ENCODE measurements at regions not wholly inside any gene's neighbourhood (a gene's known extent, or its start where the extent isn't known, plus 50 kb on each side); places are given as distances from the start of the nearest gene placed in this dataset.

DNA sequence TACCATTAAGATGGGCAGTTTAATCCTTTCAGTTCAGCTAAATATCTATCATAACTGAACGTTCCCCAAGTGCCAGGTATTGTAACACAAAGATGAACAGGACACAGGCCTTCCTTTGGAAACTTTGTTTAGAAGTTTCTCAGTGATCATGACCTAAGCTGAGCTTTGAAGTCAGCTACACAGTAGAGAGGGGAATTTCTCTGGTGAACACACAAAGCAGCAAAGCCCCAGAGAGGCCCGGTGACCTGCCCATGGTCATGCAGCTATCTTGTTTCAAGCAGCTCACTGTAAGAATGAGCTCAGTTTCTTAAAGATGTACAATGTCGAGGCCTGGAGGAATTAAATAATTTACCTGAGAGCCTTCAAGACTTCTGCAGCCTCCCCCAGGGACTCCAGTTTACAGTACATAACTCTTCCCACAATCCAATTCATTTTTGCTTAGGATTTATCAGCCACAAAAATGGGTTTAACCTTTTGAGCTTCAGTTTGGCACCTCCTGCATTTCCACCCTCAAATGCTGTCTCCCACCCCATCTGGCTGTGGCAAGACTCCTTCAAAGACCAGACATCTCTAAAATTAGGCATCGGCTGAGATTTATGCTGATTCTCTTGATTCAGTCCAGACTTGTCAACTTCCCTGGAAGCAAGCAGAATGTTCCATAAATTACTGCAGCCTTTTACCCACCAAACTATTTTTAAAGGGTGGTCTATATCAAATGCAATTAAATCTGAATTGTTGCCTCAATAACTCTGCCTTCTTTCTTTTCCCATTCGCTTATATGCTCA is 325.6 kb downstream of the TXNL1 start:
- ATAC-seq (no peak), DNase-seq (ENCODE audit: low read depth, low spot score) (no peak)
- Histone ChIP-seq H3K4me1 (ENCODE audit: control insufficient read depth, insufficient read depth, low read length) (no peaks in the 10 kb centered on the region), H3K36me3 (ENCODE audit: control insufficient read depth, insufficient read depth, low read length) (no peaks in the 10 kb centered on the region), H3K9me3 (ENCODE audit: control insufficient read depth, insufficient read depth, low read depth, low read length) (no peaks in the 10 kb centered on the region), H3K27ac (ENCODE audit: low read length) (no peak overlapping the region), H3K27me3 (ENCODE audit: control insufficient read depth, insufficient read depth, low read length) (no peaks in the 10 kb centered on the region), H3K4me3 (ENCODE audit: low read depth in 2 of 2, low read length in 2 of 2) (no peak overlapping the region)
- TF ChIP-seq SIN3A (IDR thresholded peaks at IDR 0.05; ENCODE audit: borderline replicate concordance, insufficient read depth, low read depth, low read length) (no peak), TCF7L2 (IDR thresholded peaks at IDR 0.05; ENCODE audit: low read depth, low read length) (no peak), POLR2AphosphoS5 (IDR thresholded peaks at IDR 0.05; ENCODE audit: low read depth, low read length) (no peak)
- TF ChIP-seq, protein P1, sequence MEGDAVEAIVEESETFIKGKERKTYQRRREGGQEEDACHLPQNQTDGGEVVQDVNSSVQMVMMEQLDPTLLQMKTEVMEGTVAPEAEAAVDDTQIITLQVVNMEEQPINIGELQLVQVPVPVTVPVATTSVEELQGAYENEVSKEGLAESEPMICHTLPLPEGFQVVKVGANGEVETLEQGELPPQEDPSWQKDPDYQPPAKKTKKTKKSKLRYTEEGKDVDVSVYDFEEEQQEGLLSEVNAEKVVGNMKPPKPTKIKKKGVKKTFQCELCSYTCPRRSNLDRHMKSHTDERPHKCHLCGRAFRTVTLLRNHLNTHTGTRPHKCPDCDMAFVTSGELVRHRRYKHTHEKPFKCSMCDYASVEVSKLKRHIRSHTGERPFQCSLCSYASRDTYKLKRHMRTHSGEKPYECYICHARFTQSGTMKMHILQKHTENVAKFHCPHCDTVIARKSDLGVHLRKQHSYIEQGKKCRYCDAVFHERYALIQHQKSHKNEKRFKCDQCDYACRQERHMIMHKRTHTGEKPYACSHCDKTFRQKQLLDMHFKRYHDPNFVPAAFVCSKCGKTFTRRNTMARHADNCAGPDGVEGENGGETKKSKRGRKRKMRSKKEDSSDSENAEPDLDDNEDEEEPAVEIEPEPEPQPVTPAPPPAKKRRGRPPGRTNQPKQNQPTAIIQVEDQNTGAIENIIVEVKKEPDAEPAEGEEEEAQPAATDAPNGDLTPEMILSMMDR (IDR thresholded peaks at IDR 0.05) = no peak
- TF ChIP-seq, protein P2, sequence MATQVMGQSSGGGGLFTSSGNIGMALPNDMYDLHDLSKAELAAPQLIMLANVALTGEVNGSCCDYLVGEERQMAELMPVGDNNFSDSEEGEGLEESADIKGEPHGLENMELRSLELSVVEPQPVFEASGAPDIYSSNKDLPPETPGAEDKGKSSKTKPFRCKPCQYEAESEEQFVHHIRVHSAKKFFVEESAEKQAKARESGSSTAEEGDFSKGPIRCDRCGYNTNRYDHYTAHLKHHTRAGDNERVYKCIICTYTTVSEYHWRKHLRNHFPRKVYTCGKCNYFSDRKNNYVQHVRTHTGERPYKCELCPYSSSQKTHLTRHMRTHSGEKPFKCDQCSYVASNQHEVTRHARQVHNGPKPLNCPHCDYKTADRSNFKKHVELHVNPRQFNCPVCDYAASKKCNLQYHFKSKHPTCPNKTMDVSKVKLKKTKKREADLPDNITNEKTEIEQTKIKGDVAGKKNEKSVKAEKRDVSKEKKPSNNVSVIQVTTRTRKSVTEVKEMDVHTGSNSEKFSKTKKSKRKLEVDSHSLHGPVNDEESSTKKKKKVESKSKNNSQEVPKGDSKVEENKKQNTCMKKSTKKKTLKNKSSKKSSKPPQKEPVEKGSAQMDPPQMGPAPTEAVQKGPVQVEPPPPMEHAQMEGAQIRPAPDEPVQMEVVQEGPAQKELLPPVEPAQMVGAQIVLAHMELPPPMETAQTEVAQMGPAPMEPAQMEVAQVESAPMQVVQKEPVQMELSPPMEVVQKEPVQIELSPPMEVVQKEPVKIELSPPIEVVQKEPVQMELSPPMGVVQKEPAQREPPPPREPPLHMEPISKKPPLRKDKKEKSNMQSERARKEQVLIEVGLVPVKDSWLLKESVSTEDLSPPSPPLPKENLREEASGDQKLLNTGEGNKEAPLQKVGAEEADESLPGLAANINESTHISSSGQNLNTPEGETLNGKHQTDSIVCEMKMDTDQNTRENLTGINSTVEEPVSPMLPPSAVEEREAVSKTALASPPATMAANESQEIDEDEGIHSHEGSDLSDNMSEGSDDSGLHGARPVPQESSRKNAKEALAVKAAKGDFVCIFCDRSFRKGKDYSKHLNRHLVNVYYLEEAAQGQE (IDR thresholded peaks at IDR 0.05; ENCODE audit: insufficient read depth in 1 of 2, low read depth in 2 of 2, low read length in 1 of 2) = no peak
- in situ Hi-C loops (cut with HindIII; ENCODE audit: low pct_unique_long_range_greater_than_20kb, low sequenced_read_pairs) = no loop called here
- ChIA-PET POLR2A (no interaction called here), CTCF (no interaction called here)
- BruUV-seq (replicated peaks) = no TSS peak
- intact Hi-C loops (cut with micrococcal nuclease; ENCODE audit: unreplicated experiment) = no loop called here

DNA sequence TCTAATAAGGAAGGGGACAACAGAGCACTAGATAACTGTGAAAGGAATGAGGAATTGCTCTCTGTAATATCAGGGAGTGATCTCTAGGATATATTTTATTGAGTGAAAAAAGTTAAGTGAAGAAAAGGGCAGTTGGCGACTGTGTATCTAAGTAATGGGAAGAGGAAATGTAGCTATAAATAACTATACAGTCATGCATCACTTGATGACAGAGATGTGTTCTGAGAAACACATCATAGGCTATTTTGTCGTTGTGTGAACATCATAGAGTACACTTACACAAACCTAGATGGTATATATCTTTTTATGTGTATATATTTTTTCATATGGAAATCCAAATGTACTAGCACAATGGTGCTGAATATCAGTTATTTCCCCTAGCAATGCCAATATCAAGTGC is 329.3 kb downstream of the TXNL1 start:
- no TSS peak for BruUV-seq (replicated peaks)
- H3K36me3 ChIP-seq (ENCODE audit: control insufficient read depth, insufficient read depth, low read length) = no peaks in the 10 kb centered on the region
- H3K27me3 ChIP-seq (ENCODE audit: control insufficient read depth, insufficient read depth, low read length) = no peaks in the 10 kb centered on the region
- TF ChIP-seq TCF7L2 (IDR thresholded peaks at IDR 0.05; ENCODE audit: low read depth, low read length) (no peak), SIN3A (IDR thresholded peaks at IDR 0.05; ENCODE audit: borderline replicate concordance, insufficient read depth, low read depth, low read length) (no peak), POLR2AphosphoS5 (IDR thresholded peaks at IDR 0.05; ENCODE audit: low read depth, low read length) (no peak)
- TF ChIP-seq, protein P2 (IDR thresholded peaks at IDR 0.05; ENCODE audit: insufficient read depth in 1 of 2, low read depth in 2 of 2, low read length in 1 of 2) = no peak
- TF ChIP-seq, protein P1 (IDR thresholded peaks at IDR 0.05) = no peak
- no peaks in the 10 kb centered on the region for H3K4me1 ChIP-seq (ENCODE audit: control insufficient read depth, insufficient read depth, low read length)
- in situ Hi-C loops (cut with HindIII; ENCODE audit: low pct_unique_long_range_greater_than_20kb, low sequenced_read_pairs) = no loop called here
- no peak for DNase-seq (ENCODE audit: low read depth, low spot score)
- H3K9me3 ChIP-seq (ENCODE audit: control insufficient read depth, insufficient read depth, low read depth, low read length) = no peaks in the 10 kb centered on the region
- CTCF ChIA-PET = no interaction called here
- ATAC-seq = no peak
- POLR2A ChIA-PET = no interaction called here
- intact Hi-C loops (cut with micrococcal nuclease; ENCODE audit: unreplicated experiment) = no loop called here
- no peak overlapping the region for H3K27ac ChIP-seq (ENCODE audit: low read length)
- no peak overlapping the region for H3K4me3 ChIP-seq (ENCODE audit: low read depth in 2 of 2, low read length in 2 of 2)

Measured in Panc1 (cell line).